ENCODE measurements at regions not wholly inside any gene's neighbourhood (a gene's known extent, or its start where the extent isn't known, plus 50 kb on each side); places are given as distances from the start of the nearest gene placed in this dataset.

DNA sequence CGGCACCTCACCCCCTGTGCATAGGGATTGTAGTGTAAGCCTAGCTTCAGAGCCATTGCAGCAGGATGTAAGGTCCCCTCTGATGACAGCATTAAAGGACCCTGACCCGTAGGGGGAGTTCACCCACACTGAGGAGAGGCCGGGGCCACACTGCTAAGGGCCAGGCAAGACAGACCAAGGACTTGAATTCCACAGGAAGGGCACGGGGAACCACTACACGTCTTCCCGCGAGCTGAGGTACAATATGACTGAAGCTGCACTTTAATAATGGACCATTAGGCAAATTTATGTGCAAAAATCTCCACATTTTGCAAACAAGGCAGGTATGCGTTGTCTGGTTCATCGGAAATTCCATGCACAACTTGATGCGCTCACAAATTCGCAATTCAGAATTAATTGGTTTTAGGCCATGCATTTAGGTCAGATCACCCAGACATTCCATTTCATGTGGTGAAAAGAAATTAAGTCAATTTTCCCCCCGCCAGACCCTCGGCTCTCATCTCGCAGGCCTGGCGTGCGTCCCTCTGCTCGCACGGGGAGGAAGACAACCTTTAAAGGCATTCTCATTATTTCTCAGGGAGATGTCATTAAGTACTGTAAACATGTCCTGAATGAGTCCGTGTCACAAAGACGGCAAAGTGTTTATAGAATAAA lies 111.8 kb downstream of the FOXA2 start:
- TF ChIP-seq EZH2 (IDR thresholded peaks at IDR 0.05; ENCODE audit: low read length, unreplicated experiment): no peak
- TF ChIP-seq, protein P1, sequence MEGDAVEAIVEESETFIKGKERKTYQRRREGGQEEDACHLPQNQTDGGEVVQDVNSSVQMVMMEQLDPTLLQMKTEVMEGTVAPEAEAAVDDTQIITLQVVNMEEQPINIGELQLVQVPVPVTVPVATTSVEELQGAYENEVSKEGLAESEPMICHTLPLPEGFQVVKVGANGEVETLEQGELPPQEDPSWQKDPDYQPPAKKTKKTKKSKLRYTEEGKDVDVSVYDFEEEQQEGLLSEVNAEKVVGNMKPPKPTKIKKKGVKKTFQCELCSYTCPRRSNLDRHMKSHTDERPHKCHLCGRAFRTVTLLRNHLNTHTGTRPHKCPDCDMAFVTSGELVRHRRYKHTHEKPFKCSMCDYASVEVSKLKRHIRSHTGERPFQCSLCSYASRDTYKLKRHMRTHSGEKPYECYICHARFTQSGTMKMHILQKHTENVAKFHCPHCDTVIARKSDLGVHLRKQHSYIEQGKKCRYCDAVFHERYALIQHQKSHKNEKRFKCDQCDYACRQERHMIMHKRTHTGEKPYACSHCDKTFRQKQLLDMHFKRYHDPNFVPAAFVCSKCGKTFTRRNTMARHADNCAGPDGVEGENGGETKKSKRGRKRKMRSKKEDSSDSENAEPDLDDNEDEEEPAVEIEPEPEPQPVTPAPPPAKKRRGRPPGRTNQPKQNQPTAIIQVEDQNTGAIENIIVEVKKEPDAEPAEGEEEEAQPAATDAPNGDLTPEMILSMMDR (conservative IDR thresholded peaks at IDR 0.05; ENCODE audit: low read depth, low read length): no peak
- no peak for TF ChIP-seq EZH2phosphoT487 (IDR thresholded peaks at IDR 0.05; ENCODE audit: borderline replicate concordance, low read length)

All from PC-3 (cell line).